ENCODE measurements at regions not wholly inside any gene's neighbourhood (a gene's known extent, or its start where the extent isn't known, plus 50 kb on each side); places are given as distances from the start of the nearest gene placed in this dataset.

DNA sequence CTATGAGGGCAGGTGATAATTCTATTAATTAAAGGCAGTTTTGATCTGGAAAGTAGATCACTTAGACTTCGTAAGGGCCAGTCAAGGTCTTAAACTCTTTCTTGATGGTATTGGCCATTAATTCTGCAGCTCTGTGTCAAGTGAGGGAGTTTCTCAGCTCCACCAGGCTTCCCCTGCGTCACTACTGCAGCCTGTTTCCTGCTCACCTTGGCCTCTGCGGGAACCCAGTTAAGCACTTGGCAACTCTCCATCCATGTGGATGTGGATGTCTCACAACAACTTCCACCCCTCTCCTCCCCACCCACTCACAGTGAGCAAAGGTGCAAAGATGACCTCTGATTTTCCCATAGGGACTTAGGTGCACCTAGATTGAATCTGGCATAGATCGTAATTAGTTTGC lies 191.6 kb downstream of the PLK2 start:
- TF ChIP-seq, protein P1, sequence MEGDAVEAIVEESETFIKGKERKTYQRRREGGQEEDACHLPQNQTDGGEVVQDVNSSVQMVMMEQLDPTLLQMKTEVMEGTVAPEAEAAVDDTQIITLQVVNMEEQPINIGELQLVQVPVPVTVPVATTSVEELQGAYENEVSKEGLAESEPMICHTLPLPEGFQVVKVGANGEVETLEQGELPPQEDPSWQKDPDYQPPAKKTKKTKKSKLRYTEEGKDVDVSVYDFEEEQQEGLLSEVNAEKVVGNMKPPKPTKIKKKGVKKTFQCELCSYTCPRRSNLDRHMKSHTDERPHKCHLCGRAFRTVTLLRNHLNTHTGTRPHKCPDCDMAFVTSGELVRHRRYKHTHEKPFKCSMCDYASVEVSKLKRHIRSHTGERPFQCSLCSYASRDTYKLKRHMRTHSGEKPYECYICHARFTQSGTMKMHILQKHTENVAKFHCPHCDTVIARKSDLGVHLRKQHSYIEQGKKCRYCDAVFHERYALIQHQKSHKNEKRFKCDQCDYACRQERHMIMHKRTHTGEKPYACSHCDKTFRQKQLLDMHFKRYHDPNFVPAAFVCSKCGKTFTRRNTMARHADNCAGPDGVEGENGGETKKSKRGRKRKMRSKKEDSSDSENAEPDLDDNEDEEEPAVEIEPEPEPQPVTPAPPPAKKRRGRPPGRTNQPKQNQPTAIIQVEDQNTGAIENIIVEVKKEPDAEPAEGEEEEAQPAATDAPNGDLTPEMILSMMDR (IDR thresholded peaks at IDR 0.05; ENCODE audit: low read depth, low read length) = no peak
- no peak overlapping the region for H3K4me3 ChIP-seq (ENCODE audit: low read depth, low read length)

- TF ChIP-seq, protein P1 (IDR thresholded peaks at IDR 0.05; ENCODE audit: low read depth, low read length) = no peak
- no peak overlapping the region for H3K4me3 ChIP-seq (ENCODE audit: low read depth, low read length)
Measured at GRCh38 chr5:58266402-58266801, 193.5 kb downstream of the PLK2 start.

DNA sequence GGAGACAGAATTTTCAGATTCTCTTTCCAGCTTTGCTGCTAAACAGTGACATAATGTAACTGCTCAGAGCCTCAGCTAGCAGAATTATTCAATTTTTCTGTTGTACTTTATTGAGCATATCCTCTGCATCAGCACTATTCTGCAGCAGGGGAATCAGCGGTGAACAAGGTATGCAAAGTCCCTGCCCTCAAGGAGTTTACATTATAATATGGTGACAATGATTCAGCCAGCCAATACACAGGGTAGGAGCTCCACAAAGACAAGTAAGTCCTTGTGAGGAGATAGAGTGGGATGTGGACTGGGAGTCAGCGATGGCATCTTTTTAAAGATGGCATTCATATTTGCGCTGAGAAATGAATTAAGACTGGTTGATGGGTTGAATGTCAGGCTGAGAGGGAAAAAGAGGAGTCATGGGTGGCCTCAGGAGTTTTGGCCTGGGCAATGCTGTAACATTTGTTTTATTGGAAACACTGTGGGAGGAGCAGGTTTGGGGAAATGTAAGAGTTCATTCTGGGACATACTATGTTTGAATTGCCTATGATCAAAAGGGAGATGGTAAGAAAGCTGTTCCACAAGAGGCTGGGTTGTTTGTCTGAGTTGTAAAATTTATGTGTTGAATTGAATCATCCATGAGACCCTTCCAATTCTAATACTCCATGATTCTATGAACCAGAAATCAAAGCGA lies 194.5 kb downstream of the PLK2 start:
- H3K4me3 ChIP-seq (ENCODE audit: low read depth, low read length) = no peak overlapping the region
- TF ChIP-seq, protein P1 (IDR thresholded peaks at IDR 0.05; ENCODE audit: low read depth, low read length) = no peak

DNA sequence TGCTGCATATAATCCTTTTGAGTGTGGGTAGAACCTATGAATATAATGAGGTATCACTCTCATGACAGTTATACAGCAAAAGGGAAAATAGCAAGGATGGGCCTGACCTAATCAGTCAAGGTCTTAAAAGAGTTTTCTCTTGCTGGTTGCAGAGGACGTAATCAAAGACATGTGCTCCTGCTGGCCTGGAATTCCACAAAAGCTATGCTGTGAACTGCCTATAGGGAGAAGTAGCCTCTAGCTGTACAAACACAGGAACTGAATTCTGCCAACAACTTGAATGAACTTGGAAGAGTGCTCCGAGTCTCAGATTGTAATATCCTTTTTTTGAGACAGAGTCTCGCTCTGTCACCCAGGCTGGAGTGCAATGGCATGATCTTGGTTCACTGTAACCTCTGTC lies 195.6 kb downstream of the PLK2 start:
- TF ChIP-seq, protein P1 (IDR thresholded peaks at IDR 0.05; ENCODE audit: low read depth, low read length) = no peak
- H3K4me3 ChIP-seq (ENCODE audit: low read depth, low read length) = no peak overlapping the region

DNA sequence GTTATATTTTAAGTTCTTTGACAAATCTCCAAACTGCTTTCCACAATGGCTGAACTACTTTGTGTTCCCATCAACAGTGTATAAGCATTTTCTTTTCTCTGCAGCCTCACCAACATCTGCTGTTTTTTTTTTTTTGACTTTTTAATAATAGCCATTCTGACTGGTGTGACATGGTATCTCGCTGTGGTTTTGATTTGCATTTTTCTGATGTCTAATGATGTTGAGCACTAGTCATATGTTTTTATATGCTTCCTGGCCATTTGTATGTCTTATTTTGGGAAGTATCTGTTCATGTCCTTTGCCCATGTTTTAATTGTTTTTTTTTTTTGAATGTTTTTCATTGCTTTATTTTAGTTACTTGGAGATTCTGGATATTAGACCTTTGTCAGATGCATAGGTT lies 196.6 kb downstream of the PLK2 start:
- no peak overlapping the region for H3K4me3 ChIP-seq (ENCODE audit: low read depth, low read length)
- TF ChIP-seq, protein P1 (IDR thresholded peaks at IDR 0.05; ENCODE audit: low read depth, low read length) = no peak

DNA sequence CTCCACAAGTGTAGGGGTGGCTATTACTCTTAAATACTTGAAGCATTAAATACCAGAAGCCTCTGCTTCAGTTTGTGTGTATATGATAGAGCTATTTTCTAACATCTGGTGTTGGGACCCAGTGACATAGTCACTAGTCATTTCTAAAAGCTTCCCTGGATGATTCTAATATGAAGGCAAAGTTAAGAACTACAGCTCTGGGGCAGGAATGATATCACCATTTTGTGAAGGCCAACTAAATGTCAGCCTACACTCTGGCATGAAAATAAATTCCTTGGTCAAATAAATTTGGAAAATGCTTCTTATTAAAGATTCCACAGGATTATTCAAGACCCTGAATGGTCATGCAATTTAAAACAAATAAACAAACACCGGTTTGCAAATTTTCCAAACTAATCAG lies 197.7 kb downstream of the PLK2 start:
- TF ChIP-seq, protein P1 (IDR thresholded peaks at IDR 0.05; ENCODE audit: low read depth, low read length) = no peak
- H3K4me3 ChIP-seq (ENCODE audit: low read depth, low read length) = no peak overlapping the region

GRCh38 chr5:58261605-58262004 lies 198.3 kb downstream of the PLK2 start:
- no peak overlapping the region for H3K4me3 ChIP-seq (ENCODE audit: low read depth, low read length)
- TF ChIP-seq, protein P1 (IDR thresholded peaks at IDR 0.05; ENCODE audit: low read depth, low read length) = no peak
